NCI-H1436 (cell line): ENCODE measurements at regions not wholly inside any gene's neighbourhood (a gene's known extent, or its start where the extent isn't known, plus 50 kb on each side); places are given as distances from the start of the nearest gene placed in this dataset.

Experiments used
- DNase-seq: peaks from one replicate; lab custom pipeline; 2025; lab: John Stamatoyannopoulos, UW

- no peak for DNase-seq
Measured at GRCh38 chr13:40429706-40430545, 236.5 kb downstream of the FOXO1 start.

- DNase-seq, result no peak
Measured at GRCh38 chr13:40432018-40432978, 234.1 kb downstream of the FOXO1 start.

- no peak for DNase-seq
Measured at GRCh38 chr13:40433001-40433400, 233.4 kb downstream of the FOXO1 start.

GRCh38 chr13:40433577-40433976, 232.9 kb downstream of the FOXO1 start:
- no peak for DNase-seq

- no peak for DNase-seq
Measured at GRCh38 chr13:40434516-40435397, 231.7 kb downstream of the FOXO1 start.

- no peak for DNase-seq
Measured at GRCh38 chr13:40438022-40438680, 228.3 kb downstream of the FOXO1 start.

- DNase-seq, result no peak
Measured at GRCh38 chr13:40438999-40439797, 227.2 kb downstream of the FOXO1 start.

GRCh38 chr13:40439928-40440327, 226.5 kb downstream of the FOXO1 start:
- no peak for DNase-seq

GRCh38 chr13:40440990-40441820, 225.2 kb downstream of the FOXO1 start:
- no peak for DNase-seq

- no peak for DNase-seq
Measured at GRCh38 chr13:40442231-40442630, 224.2 kb downstream of the FOXO1 start.

- DNase-seq, result no peak
Measured at GRCh38 chr13:40442826-40443225, 223.6 kb downstream of the FOXO1 start.

- DNase-seq, result no peak
Measured at GRCh38 chr13:40444241-40444640, 222.2 kb downstream of the FOXO1 start.

GRCh38 chr13:40445557-40445990, 220.9 kb downstream of the FOXO1 start:
- no peak for DNase-seq

- no peak for DNase-seq
Measured at GRCh38 chr13:40446365-40446764, 220.1 kb downstream of the FOXO1 start.

- DNase-seq, result no peak
Measured at GRCh38 chr13:40447857-40448256, 218.6 kb downstream of the FOXO1 start.

GRCh38 chr13:40452038-40452666, 214.3 kb downstream of the FOXO1 start:
- DNase-seq, result no peak

- no peak for DNase-seq
Measured at GRCh38 chr13:40452741-40453334, 213.6 kb downstream of the FOXO1 start.

GRCh38 chr13:40453351-40454021, 213.0 kb downstream of the FOXO1 start:
- DNase-seq, result no peak
